HG03469 (cell line): ENCODE measurements at regions not wholly inside any gene's neighbourhood (a gene's known extent, or its start where the extent isn't known, plus 50 kb on each side); places are given as distances from the start of the nearest gene placed in this dataset.

Experiments
- ATAC-seq: cut with Tn5 transposase; IDR thresholded peaks from one replicate; pipeline ENCODE4 v1.9.1; 2021; ENCODE audit warnings: mild to moderate bottlenecking, moderate library complexity, moderate number of reproducible peaks; ENCODE audit not compliant: unreplicated experiment

DNA sequence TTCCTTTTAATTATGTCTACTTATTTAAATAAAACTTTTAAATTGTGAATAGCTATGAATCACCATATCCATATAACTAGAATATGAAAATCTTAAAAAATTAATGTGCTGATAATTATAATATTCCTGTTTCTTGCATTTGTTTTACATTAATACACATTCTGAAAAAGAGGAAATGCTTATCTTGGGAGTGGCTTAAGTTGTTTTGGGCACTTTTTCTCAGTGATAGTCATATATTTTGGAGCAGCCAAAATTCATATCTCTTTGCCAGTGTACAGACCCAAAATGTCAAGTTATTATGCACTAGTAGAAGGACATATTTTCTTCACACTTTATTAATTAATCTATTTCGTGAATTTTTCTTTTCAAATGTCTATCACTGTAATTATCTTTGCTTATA is 838.5 kb downstream of the USP25 start:
- no peak for ATAC-seq

DNA sequence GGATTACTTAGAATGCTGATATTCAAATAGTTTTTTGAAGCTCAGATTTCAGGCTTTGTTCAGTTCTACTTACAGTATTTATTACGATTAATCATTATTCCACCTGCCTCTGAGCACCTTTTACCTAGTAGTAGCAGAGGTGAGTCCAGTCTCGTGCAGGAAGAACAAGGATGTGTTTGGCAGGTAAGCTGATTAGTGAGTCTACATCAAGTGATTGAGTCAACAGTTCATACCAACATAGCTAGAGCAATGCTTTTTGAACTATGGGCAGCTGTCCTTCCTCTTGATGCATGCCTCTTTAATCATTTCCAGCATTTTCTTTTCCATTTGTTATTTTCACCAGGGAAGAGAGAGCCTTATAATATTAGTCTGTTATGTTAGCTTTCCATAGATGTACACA is 838.9 kb downstream of the USP25 start:
- ATAC-seq = no peak

DNA sequence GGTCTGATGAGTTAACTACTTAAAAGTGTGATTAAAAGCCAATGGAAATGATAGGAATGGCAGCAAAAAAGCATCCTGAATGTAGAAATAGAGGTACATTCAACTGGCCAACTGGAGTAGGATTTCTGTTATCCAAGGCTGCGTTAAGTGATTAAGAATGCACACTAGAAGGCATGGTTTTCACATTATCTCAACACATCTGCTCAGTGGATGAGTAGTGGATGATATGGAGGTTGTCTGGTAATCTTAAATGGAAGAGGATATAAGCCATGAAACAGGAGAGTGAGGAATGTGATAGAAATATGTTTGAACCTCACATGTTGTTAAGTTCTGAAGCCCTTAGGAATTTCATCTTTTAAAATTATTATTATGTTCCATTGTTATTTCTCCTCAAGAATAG is 839.9 kb downstream of the USP25 start:
- no peak for ATAC-seq

DNA sequence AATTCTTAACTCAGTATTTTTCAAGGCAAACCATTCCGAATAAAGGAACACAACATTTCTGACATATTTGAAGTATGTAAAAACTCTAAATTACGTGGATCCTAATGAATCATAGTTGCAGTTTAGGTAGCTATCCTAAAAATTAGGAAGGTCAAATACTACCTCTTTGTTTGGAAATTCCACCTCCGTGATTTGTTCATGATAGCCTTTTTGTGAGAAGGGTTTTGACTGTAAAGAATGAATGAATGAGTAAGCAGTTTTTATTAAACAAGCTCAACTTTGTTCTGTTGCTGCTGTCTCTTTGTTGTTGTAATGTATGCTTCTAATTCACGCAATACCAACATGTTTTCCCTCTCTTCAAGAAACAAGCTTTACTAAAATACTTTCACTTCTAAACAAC is 840.4 kb downstream of the USP25 start:
- no peak for ATAC-seq

DNA sequence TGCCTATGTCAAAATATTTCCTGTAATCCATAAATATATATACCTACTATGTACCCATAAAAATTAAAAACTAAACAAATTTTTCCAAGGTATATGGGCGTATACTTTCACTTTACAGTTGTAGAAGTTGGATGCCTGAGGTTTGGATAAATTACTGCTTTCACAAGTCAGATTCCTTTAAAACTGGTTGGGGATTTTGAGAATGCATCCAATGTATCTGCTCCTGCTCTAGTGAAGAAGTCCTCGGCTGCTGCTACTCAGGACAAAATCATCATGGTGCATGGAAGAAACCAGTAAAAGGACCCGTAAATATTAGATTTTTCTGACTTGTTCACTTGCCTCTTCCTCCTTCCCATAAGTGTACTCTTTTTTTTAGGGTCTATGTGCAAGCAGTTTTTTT is 841.1 kb downstream of the USP25 start:
- ATAC-seq = no peak

DNA sequence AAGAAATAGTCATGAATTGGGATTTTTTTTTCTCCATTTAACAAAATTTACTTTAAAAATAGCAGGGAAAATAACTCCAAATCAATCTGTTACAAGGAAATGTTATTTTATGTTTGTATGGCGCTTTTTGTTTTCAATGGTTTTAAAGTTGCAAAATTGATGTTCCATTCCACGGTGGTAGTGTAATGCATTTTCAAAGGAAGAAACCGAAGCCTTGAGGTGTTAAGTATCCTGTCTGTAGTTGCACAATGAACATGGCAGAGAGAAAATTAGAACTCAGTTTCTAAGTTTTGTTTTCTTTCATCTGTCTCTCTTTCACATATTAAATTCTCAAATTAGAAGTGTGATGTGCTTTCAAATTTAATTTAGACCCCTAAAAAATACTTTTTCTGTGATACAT is 841.8 kb downstream of the USP25 start:
- ATAC-seq = no peak

DNA sequence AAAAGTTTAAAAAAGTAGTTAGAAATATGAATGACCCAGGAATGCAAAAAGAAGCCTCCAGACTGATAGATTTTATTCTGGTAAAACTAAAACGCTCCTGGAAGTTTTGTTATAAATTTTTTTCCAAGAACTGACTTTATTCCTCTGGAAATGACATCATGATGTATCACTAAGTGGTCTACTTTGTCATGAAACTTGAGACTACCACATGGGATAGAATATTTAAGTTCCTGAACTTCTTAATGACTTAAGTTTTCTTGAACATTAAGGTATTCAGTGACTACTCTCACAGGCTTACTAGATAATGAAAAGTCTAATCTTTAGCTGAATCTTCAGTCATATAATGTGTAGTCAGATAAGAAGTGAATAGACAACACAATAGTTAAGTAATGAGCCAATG is 842.2 kb downstream of the USP25 start:
- no peak for ATAC-seq

DNA sequence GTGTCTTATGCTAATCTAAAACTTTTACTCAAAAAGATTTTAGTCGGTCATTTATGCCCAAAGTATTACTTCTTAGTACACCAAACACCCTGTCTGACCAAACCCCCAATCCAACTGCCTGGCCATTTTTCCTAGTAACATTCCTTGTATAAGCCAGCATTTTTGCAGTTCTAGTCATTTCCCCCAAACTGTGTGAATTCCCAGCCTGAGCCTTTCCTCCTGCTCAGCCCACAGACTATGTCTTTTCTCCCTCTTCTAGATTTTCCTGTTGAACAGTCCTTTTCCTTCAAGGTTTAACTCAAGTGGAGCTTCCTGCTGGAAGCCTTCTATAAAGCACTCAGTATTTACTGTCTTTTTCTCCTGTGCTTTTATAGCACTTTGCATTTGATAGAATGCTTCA is 843.8 kb downstream of the USP25 start:
- no peak for ATAC-seq

DNA sequence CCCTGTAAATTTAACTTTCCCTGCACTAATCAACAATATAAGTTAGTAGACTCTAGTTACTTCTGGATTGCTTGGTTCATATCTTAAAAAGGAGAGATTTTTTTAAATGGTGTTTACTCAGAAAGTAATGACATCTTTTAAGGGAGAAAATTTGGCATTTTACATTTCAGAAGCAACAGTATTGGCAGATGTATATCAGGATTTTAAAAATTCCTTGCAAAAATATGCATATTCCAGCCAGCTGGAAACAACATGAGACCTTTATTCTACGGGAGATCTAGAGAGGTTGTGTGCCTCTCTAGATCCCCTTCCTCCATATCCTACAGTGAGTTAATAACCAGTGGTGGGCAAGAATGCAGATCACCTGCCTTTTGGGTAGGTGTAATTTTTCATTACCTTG is 848.2 kb downstream of the USP25 start:
- ATAC-seq = no peak

DNA sequence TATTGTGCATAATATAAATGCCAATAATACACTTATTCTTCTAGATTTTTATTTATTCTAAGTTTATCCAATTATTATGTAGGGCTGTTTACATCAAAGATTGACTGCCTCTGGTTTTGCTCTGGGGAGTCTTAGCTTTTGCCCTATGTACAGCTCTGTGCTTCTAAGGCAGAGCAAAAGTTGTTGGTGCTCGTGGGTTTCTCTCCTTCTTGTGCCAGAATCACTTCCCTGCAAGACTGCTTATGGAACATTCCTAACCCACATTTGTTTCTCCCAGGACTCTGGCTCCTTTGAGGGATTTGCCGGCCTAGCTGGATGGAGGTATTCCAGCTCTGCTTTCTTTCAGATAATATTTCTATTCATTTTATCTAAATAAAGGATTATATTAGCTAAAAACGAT is 849.1 kb downstream of the USP25 start:
- ATAC-seq = no peak

DNA sequence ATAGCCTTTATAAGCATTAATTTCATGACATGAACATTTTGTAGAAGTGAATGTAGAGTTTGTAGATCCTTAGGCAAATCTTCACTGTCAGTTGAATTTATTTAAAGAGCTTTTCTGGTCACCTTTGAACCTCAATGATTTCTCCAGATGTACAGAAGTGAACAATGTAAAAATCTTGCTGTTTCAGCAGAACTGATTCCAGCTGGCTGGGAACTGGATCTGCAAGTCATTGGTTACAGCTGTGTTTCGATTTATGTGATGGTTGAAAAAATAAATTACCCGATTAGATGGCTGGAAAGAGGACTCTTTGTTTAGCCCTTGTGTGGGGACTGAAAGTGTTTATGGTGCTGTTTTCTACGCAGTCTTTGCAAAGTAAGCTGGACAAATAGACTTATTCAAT is 849.8 kb downstream of the USP25 start:
- ATAC-seq = no peak

DNA sequence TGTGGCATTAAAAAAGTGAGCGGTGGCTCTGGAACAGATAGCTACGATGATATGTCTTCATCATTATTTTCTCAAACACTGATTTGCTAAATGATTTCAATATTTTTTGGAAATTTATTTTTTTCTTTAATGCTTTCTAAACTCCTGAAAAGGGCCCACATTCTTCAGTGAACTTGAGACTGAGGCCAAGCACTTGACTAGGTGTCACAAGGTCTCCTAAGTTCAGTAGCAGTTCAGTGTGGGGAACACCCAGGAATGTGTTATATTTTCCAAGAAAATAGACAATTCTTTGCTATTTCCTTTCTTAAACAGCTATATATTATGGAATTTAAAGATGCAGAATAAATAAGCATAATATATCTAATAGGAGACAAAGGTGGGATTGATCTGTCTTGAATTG is 850.9 kb downstream of the USP25 start:
- no peak for ATAC-seq

DNA sequence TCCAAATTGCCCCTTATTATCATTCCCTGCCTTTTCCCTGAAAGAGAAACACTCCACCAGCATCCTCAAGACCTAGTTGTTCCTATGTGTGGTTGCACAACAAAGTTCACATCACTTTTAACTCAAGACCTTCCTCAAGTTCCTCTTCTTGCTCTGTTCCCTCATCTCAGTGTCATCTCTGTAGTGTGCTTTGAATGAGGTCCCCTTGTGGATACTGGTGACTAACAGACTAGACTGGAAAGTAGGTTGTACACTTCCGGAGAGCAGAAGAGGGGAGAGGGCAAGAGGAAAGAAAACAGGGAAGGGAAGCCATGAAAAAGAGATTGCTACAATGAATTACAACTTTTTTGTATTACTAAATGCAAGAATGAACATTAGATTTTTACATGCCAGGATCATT is 853.8 kb downstream of the USP25 start:
- ATAC-seq = no peak

DNA sequence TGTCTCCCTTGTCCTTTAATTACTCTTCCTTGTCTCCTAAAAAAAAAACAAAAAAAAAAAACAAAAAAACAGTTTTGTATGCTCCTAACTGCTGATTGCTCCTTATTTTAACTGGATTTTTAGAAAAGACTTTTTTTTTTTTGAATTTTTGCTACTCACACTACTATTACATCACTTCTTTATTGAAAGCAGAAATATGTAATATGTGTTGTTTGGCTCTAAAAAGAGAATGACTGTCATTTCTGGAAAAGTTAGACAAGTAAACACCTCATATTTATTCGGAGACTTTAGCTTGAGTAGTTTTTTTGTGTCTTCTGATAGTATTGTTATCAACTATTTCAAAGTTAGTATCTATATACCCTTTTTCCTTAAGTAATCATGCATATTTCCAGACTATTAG is 855.0 kb downstream of the USP25 start:
- no peak for ATAC-seq

DNA sequence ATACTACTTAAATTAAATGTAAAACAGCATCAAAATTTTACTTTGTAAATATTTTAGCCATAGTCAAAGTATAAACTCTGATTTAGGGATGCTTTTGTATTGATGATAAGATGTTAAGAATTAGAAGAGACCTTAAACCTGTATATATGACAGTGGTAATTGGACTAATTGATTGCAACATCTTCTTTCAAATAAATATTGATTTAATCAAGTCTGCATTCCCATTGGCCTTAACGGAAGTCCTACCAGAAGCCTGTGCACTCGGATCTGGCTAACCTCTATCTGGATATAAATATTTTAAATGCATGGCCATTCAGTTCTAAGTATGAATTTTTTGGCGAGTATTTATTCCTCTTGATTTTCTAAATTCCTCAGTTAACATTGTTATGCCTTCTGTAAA is 856.1 kb downstream of the USP25 start:
- no peak for ATAC-seq

DNA sequence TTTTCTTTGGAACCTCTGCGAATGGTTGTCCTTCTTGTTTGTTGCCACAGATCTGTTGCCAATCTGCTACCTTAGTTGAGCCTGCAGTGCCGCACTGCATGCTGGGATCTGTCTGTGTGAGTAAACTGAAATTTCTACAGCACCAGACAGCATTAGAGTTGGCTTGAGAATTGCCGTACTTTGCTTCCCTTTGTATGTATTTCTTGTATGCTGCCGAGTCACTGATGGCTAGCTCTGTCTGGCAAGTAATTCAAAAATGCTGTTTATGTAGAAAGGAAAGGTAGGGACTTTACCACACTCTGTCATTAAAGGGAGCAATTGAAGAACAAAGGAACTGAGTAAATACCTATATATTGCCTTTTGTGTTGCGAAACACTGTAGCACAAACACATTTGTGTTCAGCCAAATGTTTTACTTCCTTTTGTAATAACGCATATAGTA is 857.4 kb downstream of the USP25 start:
- no peak for ATAC-seq

DNA sequence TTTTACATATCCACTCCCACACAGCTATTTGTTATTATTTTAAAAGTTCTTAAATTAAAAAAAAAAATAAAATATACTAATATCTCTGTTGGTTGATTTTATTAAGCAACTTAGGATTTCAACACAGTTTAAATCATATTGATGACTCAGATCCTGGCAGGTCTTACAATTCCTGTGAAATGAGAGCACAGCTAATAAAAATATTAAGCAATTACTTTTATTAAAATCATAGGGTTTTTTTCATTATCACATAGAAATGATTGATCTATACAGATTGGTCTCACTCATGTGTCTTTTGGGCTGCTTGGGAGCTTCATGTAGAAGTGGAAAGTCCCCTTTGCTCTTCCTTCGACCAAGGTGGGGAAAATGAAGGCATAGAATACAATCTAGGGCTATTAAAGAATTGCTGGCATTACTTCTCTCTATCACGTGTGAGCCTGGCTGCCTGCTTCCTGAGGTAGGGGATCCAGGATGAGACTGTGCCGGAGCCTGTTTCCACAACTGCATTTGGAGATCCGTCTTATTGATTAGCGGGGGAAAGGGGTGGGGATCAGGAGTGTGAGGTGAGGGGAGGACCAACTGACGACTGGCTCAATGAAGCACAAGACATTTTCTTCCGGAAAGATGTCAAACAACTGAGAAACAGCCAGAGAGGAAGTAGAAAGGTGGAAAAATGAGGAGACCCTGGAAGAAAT is 858.0 kb downstream of the USP25 start:
- ATAC-seq = no peak

DNA sequence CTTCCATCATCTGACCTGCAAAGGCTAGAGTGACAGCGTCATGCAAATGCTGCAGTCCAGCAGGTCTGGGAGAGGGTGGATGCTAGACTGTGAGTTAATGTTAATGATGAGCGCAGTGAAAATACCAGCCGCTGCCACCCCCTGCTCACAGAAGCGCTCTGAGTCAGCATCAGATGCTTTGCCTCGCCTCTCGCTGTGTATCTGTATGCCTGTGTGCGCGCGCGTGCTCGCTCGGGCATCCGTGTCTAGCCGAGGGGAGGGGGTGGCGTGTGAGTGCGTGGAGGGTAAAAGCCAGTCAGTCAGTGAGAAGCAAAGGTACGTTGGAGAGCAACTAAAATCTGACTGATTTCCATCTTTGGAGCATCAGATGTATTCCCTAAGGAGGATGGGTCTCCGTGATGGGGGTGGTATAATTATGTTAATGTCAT is 858.7 kb downstream of the USP25 start:
- no peak for ATAC-seq

DNA sequence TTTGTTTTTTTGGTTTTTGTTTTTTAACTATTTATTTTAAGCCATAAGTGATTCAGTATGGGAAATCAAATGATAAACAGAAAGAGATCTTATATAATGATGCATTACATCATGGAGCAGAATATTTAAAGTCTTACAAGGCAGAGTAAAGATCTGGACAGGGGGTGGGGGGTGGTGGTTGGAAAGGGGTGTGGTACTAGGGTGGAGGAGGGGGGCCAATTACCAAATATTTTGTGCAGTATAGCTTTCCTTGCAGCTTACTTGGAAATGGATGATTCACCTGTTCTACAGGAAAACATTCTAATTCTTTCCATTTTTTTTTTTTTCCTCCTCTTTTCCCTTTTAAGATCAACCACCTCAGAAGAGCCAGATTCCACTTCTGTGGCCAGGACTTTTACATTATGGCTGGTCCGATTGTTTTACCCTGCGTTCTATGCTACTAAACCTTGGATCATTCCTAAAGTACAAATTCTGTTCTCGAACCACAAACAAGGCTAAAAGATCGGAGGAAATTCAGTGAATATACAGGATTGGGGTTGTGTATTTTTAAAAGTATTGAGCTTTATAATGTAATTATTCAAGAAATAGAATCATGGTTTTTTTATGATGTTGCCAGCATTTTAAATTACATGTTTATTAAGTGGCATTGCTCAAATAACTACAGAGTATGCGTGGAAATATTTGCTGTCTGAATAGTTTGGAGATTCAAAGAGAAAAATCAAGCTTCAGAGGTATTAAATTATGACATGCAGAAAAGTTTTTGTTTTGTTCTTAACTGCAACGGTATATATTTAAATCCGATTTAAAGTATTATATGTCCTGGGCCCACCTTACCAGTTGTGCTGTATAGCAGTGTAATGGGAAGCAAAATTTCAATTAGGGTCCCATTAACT is 859.5 kb downstream of the USP25 start:
- ATAC-seq = no peak

DNA sequence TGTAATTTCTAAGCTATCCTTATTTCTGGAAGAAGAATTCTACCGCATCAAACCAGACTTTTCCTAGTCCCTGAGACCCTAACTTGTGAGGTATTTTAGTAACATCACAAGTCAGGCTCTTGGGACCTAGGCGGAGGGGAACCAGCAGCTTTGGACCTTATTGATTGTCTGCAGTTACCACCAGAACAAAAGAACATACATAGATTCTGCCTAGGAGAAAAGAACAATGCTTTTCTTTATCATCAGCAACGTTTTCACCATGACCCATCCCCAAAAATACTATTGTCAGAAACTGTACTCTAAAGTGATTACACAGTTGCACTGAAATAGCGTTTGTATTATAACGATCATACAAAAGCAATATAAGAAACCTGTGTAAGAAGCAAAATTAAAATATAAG is 860.4 kb downstream of the USP25 start:
- no peak for ATAC-seq

DNA sequence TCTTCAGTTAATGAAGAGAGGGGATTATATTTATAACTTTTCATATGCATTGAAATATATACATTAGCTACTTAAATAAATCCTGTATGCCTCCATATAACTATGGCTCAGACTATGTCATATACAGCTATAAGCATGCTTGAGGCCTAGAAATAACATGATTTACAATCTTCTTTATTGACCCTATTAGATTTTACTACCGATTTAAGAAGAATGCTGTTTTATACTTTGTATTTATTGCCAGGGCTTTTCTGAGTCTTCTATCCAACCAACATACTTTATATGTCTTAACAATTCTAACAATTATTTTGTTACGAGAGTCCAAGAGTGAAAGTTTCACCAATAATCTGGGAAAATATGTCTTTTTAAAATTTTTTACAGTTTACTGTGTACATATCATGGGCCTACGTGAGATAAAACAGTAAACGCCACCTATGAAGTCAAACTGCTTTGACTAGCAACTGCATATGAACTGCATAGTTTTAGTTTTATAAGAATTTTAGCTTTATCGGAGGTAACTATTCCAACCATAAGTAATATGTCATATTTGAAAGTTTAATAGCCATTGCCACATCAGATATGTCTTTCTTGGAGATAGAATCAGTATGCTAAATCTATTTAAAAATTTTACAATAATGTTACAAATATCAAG is 861.0 kb downstream of the USP25 start:
- ATAC-seq = no peak

DNA sequence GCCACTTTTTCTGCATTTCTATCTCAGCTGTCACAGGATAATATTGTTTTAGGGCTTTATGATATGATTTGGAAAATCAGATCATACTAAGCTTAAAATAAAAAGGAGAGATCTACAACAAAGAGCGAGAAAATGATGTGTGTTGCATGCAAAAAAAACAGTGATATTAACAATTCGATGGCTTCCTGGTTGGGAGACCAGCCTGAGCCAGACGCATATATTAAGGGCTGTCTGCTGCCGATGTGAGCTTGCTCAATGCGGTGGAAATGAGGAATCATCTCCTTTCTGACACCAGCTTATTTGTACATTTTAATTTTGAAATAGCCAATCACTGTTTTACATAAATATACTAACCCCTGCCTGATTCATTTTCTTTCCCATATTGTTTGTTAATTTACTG is 862.6 kb downstream of the USP25 start:
- no peak for ATAC-seq
